ENCODE measurements at regions not wholly inside any gene's neighbourhood (a gene's known extent, or its start where the extent isn't known, plus 50 kb on each side); places are given as distances from the start of the nearest gene placed in this dataset.

DNA sequence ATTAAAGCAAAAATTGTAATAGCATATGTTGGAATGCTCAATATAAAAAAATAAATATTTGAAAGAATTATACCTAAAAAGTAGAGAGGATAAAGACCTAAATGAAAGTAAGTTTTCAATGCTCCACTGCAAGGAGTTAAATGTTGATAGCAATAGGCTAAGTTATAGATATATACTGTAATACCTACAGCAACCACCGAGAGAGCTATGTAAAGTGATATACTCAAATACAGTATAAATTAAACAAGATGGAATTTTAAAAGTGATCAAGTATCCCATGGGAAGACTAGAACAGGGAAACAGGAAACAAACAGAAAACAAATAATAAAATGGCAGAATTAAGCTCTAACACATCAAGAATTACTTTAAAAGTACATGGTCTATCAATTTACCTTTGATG lies 73.9 kb downstream of the CASP3 start:
- Histone ChIP-seq H3K36me3 (replicated peaks; ENCODE audit: insufficient read depth, low read length) (no peaks in the 10 kb centered on the region), H3F3A (ENCODE audit: insufficient read depth, low read length) (no peaks in the 10 kb centered on the region), H3K9ac (ENCODE audit: low read length) (no peak overlapping the region), H3K9me3 (replicated peaks; ENCODE audit: insufficient read depth, low read length) (no peaks in the 10 kb centered on the region), H3K4me2 (ENCODE audit: low read depth, low read length) (no peak overlapping the region), H3K27me3 (replicated peaks; ENCODE audit: insufficient read depth, low read length) (no peaks in the 10 kb centered on the region), H3K9me2 (replicated peaks; ENCODE audit: insufficient read depth, low read length) (no peaks in the 10 kb centered on the region), H3K4me3 (ENCODE audit: low read length) (no peak overlapping the region), H3K79me2 (ENCODE audit: low read length) (no peaks in the 10 kb centered on the region), H2AFZ (ENCODE audit: low read length) (no peak overlapping the region), H3K27ac (ENCODE audit: low read length) (no peak overlapping the region), H3K4me1 (ENCODE audit: low read length) (no peaks in the 10 kb centered on the region), H4K20me1 (ENCODE audit: insufficient read depth, low read length) (no peaks in the 10 kb centered on the region)
- TF ChIP-seq EZH2phosphoT487 (IDR thresholded peaks at IDR 0.05; ENCODE audit: low read length) (no peak), EZH2 (optimal IDR thresholded peaks at IDR 0.05; ENCODE audit: low read depth, low read length) (no peak)
- TF ChIP-seq, protein P1, sequence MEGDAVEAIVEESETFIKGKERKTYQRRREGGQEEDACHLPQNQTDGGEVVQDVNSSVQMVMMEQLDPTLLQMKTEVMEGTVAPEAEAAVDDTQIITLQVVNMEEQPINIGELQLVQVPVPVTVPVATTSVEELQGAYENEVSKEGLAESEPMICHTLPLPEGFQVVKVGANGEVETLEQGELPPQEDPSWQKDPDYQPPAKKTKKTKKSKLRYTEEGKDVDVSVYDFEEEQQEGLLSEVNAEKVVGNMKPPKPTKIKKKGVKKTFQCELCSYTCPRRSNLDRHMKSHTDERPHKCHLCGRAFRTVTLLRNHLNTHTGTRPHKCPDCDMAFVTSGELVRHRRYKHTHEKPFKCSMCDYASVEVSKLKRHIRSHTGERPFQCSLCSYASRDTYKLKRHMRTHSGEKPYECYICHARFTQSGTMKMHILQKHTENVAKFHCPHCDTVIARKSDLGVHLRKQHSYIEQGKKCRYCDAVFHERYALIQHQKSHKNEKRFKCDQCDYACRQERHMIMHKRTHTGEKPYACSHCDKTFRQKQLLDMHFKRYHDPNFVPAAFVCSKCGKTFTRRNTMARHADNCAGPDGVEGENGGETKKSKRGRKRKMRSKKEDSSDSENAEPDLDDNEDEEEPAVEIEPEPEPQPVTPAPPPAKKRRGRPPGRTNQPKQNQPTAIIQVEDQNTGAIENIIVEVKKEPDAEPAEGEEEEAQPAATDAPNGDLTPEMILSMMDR (IDR thresholded peaks at IDR 0.05; ENCODE audit: low read length) = no peak
- no peak for DNase-seq

DNA sequence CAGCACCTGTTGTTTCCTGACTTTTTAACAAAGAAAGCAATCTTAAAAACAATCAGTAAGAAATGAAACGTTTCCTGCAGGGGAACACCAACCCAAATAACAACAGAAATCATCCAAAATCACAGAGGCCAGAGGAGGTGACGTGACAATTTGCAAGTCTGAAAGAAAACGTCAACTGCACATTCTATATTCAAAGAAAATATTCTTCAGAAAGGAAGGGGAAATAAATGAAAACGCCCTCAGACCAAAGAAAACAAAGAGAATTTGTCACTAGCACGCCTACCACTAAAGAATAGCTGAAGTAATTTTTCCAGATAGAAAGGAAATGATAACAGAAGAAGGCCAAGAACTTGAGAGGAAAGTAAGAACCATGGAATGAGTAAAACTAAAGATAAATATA lies 74.4 kb downstream of the CASP3 start:
- Histone ChIP-seq H3K9me3 (replicated peaks; ENCODE audit: insufficient read depth, low read length) (no peaks in the 10 kb centered on the region), H3K36me3 (replicated peaks; ENCODE audit: insufficient read depth, low read length) (no peaks in the 10 kb centered on the region), H3K4me1 (ENCODE audit: low read length) (no peaks in the 10 kb centered on the region), H2AFZ (ENCODE audit: low read length) (no peak overlapping the region), H4K20me1 (ENCODE audit: insufficient read depth, low read length) (no peaks in the 10 kb centered on the region), H3K27me3 (replicated peaks; ENCODE audit: insufficient read depth, low read length) (no peaks in the 10 kb centered on the region), H3K4me2 (ENCODE audit: low read depth, low read length) (no peak overlapping the region), H3F3A (ENCODE audit: insufficient read depth, low read length) (no peaks in the 10 kb centered on the region), H3K27ac (ENCODE audit: low read length) (no peak overlapping the region), H3K79me2 (ENCODE audit: low read length) (no peaks in the 10 kb centered on the region), H3K9me2 (replicated peaks; ENCODE audit: insufficient read depth, low read length) (no peaks in the 10 kb centered on the region), H3K9ac (ENCODE audit: low read length) (no peak overlapping the region), H3K4me3 (ENCODE audit: low read length) (no peak overlapping the region)
- TF ChIP-seq EZH2 (optimal IDR thresholded peaks at IDR 0.05; ENCODE audit: low read depth, low read length) (no peak), EZH2phosphoT487 (IDR thresholded peaks at IDR 0.05; ENCODE audit: low read length) (no peak)
- TF ChIP-seq, protein P1 (IDR thresholded peaks at IDR 0.05; ENCODE audit: low read length) = no peak
- DNase-seq = no peak

DNA sequence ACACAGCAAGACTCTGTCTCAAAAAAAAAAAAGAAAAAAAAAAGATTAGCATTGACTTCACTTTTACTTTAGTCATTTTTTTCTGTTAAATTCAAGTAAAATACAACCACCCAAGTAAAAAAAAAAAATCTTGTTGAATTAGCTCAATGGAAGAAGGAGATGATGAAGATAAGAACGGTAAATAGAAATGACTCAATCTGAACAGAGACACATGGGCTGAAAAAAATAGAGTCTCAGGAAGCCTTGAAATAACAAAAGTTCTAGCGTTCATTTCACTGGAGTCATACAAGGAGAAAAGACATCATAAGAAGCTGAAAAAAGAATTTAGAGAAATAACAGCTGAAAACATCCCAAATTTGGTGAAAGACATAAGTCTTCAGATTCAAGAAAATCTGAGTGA lies 75.5 kb downstream of the CASP3 start:
- Histone ChIP-seq H3K79me2 (ENCODE audit: low read length) (no peaks in the 10 kb centered on the region), H4K20me1 (ENCODE audit: insufficient read depth, low read length) (no peaks in the 10 kb centered on the region), H3K9me3 (replicated peaks; ENCODE audit: insufficient read depth, low read length) (no peaks in the 10 kb centered on the region), H3K4me3 (ENCODE audit: low read length) (no peak overlapping the region), H3K4me1 (ENCODE audit: low read length) (peaks cover 6% of the 10 kb centered on the region; the same call in 1 of the 2 replicates), H3K9ac (ENCODE audit: low read length) (no peak overlapping the region), H2AFZ (ENCODE audit: low read length) (no peak overlapping the region), H3K27me3 (replicated peaks; ENCODE audit: insufficient read depth, low read length) (no peaks in the 10 kb centered on the region), H3K36me3 (replicated peaks; ENCODE audit: insufficient read depth, low read length) (no peaks in the 10 kb centered on the region), H3K9me2 (replicated peaks; ENCODE audit: insufficient read depth, low read length) (no peaks in the 10 kb centered on the region), H3K4me2 (ENCODE audit: low read depth, low read length) (no peak overlapping the region), H3F3A (ENCODE audit: insufficient read depth, low read length) (no peaks in the 10 kb centered on the region), H3K27ac (ENCODE audit: low read length) (no peak overlapping the region)
- no peak for TF ChIP-seq EZH2phosphoT487 (IDR thresholded peaks at IDR 0.05; ENCODE audit: low read length)
- TF ChIP-seq, protein P1 (IDR thresholded peaks at IDR 0.05; ENCODE audit: low read length) = no peak
- no peak for TF ChIP-seq EZH2 (optimal IDR thresholded peaks at IDR 0.05; ENCODE audit: low read depth, low read length)
- DNase-seq = no peak

Measured in MM.1S (cell line).